GM06990 (cell line): ENCODE measurements at regions not wholly inside any gene's neighbourhood (a gene's known extent, or its start where the extent isn't known, plus 50 kb on each side); places are given as distances from the start of the nearest gene placed in this dataset.

Experiments
- DNase-seq: peaks from one replicate; pipeline ENCODE4 v3.0.0-alpha.2; 2011; ENCODE audit not compliant: insufficient read length; ENCODE audit errors: extremely low read depth
- H3K27me3 ChIP-seq: replicated peaks from 2 replicates; pipeline ENCODE4 v1.6.0; 2011; ENCODE audit warnings: low read length; ENCODE audit not compliant: control insufficient read depth, insufficient read depth
- H3K36me3 ChIP-seq: 2 replicates; pipeline ENCODE4 v1.5.1; 2011; ENCODE audit warnings: low read length; ENCODE audit not compliant: control insufficient read depth, insufficient read depth
- H3K4me3 ChIP-seq: replicated peaks from 2 replicates; pipeline ENCODE4 v1.5.1; 2011; ENCODE audit warnings: low read depth, mild to moderate bottlenecking, control low read depth, low read length
- TF ChIP-seq, protein P1 (sequence below): IDR thresholded peaks from 2 replicates; pipeline ENCODE4 v1.5.1; 2011; ENCODE audit warnings: low read length, control low read depth, mild to moderate bottlenecking, inconsistent platforms; ENCODE audit not compliant: insufficient read depth, poor library complexity, severe bottlenecking

DNA sequence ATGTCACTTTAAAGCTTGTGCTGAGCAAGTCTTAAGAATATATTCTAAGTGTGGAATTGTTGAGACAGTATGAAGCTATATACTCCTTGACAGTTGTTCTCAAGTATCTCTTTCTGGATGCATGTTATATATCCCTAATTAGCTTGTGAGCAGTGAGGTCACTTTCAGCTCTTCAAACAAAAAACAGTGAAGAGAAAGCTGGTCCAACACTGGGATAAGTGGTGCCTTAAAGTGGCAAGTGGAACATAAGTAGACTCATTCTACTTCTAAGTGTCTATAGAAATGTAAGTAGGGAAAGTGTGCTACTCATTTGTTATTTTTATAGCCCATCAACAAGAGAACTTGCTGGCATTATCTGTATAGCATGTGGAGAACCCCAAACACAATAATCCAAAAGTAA is 133.1 kb upstream of the BACH2 start:
- H3K36me3 ChIP-seq = no peaks in the 10 kb centered on the region
- TF ChIP-seq, protein P1, sequence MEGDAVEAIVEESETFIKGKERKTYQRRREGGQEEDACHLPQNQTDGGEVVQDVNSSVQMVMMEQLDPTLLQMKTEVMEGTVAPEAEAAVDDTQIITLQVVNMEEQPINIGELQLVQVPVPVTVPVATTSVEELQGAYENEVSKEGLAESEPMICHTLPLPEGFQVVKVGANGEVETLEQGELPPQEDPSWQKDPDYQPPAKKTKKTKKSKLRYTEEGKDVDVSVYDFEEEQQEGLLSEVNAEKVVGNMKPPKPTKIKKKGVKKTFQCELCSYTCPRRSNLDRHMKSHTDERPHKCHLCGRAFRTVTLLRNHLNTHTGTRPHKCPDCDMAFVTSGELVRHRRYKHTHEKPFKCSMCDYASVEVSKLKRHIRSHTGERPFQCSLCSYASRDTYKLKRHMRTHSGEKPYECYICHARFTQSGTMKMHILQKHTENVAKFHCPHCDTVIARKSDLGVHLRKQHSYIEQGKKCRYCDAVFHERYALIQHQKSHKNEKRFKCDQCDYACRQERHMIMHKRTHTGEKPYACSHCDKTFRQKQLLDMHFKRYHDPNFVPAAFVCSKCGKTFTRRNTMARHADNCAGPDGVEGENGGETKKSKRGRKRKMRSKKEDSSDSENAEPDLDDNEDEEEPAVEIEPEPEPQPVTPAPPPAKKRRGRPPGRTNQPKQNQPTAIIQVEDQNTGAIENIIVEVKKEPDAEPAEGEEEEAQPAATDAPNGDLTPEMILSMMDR = no peak
- no peak overlapping the region for H3K4me3 ChIP-seq
- H3K27me3 ChIP-seq = no peaks in the 10 kb centered on the region
- no peak for DNase-seq

DNA sequence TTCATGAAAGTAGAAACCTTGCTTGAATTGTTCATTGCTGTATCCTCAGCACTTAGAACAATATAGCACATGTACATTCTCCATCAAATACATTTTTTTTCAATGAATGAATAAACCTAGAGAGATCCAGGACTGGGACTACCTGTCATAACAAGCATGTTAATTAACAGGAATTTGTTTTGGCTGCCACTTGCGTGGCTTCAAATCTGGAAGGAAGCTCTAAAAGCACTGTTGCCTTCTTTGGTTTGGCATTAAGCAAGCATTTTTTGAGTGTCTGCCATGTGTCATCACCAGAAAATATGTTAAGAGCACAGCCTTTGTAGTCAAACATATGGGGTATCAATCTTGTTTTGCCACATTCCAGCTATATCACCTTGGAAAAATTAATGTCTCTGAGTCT is 131.9 kb upstream of the BACH2 start:
- DNase-seq = no peak
- Histone ChIP-seq H3K27me3 (no peaks in the 10 kb centered on the region), H3K36me3 (no peaks in the 10 kb centered on the region), H3K4me3 (no peak overlapping the region)
- TF ChIP-seq, protein P1 = no peak

DNA sequence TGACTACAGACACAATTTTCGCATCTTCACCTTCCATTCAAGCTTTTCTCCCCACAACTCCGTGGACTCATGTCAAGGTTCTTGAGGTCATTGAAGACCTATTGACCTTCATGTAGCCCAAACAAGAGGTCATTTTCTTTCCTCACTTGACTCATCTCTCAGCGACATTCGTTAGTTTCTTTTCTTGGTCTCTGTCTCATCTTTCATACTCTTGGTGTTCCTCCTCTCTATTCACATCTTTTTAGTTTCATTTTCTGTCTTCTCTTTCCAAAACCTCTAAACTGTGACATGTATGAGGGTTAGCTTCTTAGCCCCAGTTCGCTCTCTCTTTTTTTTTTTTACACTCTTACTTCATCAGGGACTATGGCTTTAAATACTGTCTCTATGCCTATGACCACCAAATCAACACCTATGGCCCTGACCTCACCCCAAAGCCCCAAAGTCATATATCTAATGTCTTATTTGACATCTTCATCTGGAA is 128.6 kb upstream of the BACH2 start:
- peak; percentile 57 for DNase-seq
- H3K4me3 ChIP-seq = no peak overlapping the region
- TF ChIP-seq, protein P1 = no peak

DNA sequence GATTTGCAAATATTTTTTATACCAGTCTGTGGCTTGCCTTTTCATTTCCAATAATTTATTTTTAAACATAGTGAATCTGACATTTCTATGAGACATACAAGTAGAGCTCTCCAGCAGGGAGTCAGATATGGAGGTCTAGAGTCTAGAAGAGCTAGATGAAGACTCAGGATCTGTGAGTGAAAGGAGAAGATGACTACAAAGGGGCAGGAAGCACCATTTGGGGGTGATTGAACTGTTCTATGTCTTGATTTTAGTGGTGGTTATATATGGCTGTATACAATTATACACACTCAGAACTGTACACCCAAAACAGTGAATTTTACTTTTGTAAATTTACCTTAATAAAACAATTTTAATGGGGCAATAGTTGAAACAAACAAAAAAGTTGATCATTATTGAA is 127.9 kb upstream of the BACH2 start:
- Histone ChIP-seq H3K4me3 (no peak overlapping the region), H3K27me3 (no peaks in the 10 kb centered on the region), H3K36me3 (no peaks in the 10 kb centered on the region)
- no peak for DNase-seq
- TF ChIP-seq, protein P1 = no peak

More for the DNA sequence above, 128.6 kb upstream of the BACH2 start:
- no peaks in the 10 kb centered on the region for H3K27me3 ChIP-seq
- no peaks in the 10 kb centered on the region for H3K36me3 ChIP-seq

DNA sequence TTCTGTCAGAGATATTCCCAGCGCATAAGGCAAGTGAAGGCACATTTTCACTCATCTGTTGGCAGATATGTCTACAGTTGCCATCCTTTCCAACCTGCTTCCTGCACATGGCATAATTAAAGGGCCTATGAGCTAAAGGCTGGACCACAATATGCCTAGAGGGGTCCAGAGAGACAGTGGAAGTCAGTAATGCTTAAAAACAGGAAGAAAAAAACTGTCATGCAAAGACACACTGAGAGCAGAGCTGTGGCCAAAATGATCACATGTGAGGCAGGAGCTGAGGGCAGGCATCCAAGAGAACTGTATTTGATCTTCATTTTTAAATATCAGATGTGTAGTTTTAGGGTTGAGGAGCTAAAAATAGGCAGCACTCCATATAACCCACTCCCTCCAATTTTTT is 125.0 kb upstream of the BACH2 start:
- DNase-seq = no peak
- H3K27me3 ChIP-seq = no peaks in the 10 kb centered on the region
- no peak overlapping the region for H3K4me3 ChIP-seq
- no peaks in the 10 kb centered on the region for H3K36me3 ChIP-seq
- TF ChIP-seq, protein P1 = no peak

DNA sequence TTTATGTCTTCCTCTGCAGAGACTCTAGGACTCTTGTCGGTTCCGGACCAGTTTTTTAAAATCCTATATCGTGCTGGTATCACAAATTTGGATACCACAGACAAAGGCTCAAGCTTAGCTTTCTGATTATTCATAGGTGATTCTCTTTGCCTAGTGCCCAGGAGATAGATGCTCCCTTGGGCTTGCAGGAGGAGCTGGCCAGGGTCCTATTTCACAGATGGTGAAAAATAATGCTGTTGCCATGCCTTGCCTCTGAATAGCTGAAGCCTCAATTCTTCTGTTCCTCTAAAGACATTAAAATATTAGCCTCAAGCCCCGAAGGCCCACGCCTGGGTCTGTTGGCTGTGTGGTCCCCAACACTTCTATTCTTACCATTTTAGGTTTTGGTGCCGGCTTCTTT is 123.9 kb upstream of the BACH2 start:
- no peaks in the 10 kb centered on the region for H3K36me3 ChIP-seq
- H3K4me3 ChIP-seq = no peak overlapping the region
- H3K27me3 ChIP-seq = no peaks in the 10 kb centered on the region
- DNase-seq = no peak
- TF ChIP-seq, protein P1 = no peak
